Liver (tissue), 8 donors: ENCODE measurements at regions not wholly inside any gene's neighbourhood (a gene's known extent, or its start where the extent isn't known, plus 50 kb on each side); places are given as distances from the start of the nearest gene placed in this dataset.

Experiments
- DNase-seq: peaks from one replicate; pipeline ENCODE4 v3.0.0-alpha.2; 2017; ENCODE audit warnings: low spot score
- H3K27ac ChIP-seq, 2 donors: one replicate each; pipeline ENCODE4 v1.7.0; 2013; ENCODE audit warnings: inconsistent platforms in 2 of 2, low read length in 2 of 2, control low read depth in 1 of 2, low read depth in 1 of 2, mild to moderate bottlenecking in 1 of 2
- H3K27me3 ChIP-seq, 4 donors: one replicate each; pipeline versions ENCODE4 v1.6.1 to v1.7.0; 2013; ENCODE audit warnings: low read length in 3 of 4, inconsistent platforms in 1 of 4, mild to moderate bottlenecking in 1 of 4, moderate library complexity in 1 of 4; ENCODE audit not compliant: control insufficient read depth in 4 of 4, insufficient read depth in 4 of 4
- H3K36me3 ChIP-seq, 4 donors: one replicate each; pipeline versions ENCODE4 v1.6.1 to v1.7.0; 2013; ENCODE audit warnings: low read length in 3 of 4, mild to moderate bottlenecking in 3 of 4, low read depth in 1 of 4, moderate library complexity in 1 of 4; ENCODE audit not compliant: control insufficient read depth in 4 of 4, insufficient read depth in 3 of 4
- H3K4me1 ChIP-seq, 4 donors: one replicate each; pipeline versions ENCODE4 v1.6.1 to v1.7.0; 2013; ENCODE audit warnings: low read length in 3 of 4, mild to moderate bottlenecking in 3 of 4, moderate library complexity in 1 of 4; ENCODE audit not compliant: control insufficient read depth in 4 of 4, insufficient read depth in 4 of 4
- H3K4me3 ChIP-seq, 3 donors: one replicate each; pipeline versions ENCODE4 v1.6.1 to v1.7.0; 2013; ENCODE audit warnings: low read length in 3 of 3, control low read depth in 1 of 3, low read depth in 1 of 3, mild to moderate bottlenecking in 1 of 3
- H3K9ac ChIP-seq, 2 donors: one replicate each; pipeline ENCODE4 v1.7.0; 2013; ENCODE audit warnings: low read length in 2 of 2, mild to moderate bottlenecking in 2 of 2, moderate library complexity in 2 of 2, control low read depth in 1 of 2, low read depth in 1 of 2
- H3K9me3 ChIP-seq, 4 donors: one replicate each; pipeline versions ENCODE4 v1.6.1 to v1.7.0; 2013; ENCODE audit warnings: low read length in 3 of 4; ENCODE audit not compliant: control insufficient read depth in 4 of 4
- ATF3 ChIP-seq: IDR thresholded peaks from 2 replicates; pipeline ENCODE4 v1.6.1; 2016; ENCODE audit warnings: antibody characterized with exemption
- CTCF ChIP-seq: fragments of 150-350 bp; IDR thresholded peaks from 2 replicates; pipeline ENCODE4 v1.5.1; 2017; ENCODE audit warnings: improper control_type of control experiment, low read depth, low read length; ENCODE audit not compliant: missing input control
- EGR1 ChIP-seq, 2 donors: IDR thresholded peaks; 2 replicates each; pipeline ENCODE4 v1.6.1; 2016 to 2018; ENCODE audit warnings: antibody characterized with exemption in 2 of 2, low read depth in 2 of 2
- FOXA1 ChIP-seq: IDR thresholded peaks from 2 replicates; pipeline ENCODE4 v1.6.1; 2016; ENCODE audit warnings: antibody characterized with exemption
- FOXA2 ChIP-seq: IDR thresholded peaks from 2 replicates; pipeline ENCODE4 v1.6.1; 2016; ENCODE audit warnings: antibody characterized with exemption
- HNF4A ChIP-seq, 2 donors: conservative IDR thresholded peaks; 2 replicates each; pipeline ENCODE4 v1.6.1; 2016; ENCODE audit warnings: antibody characterized with exemption in 2 of 2, mild to moderate bottlenecking in 2 of 2
- HNF4G ChIP-seq: IDR thresholded peaks from 2 replicates; pipeline ENCODE4 v1.6.1; 2016; ENCODE audit warnings: antibody characterized with exemption
- NR2F2 ChIP-seq: IDR thresholded peaks from 2 replicates; pipeline ENCODE4 v1.6.1; 2016; ENCODE audit warnings: antibody characterized with exemption
- RAD21 ChIP-seq, 2 donors: IDR thresholded peaks; 2 replicates each; pipeline ENCODE4 v1.6.1; 2016; ENCODE audit warnings: antibody characterized with exemption in 2 of 2, mild to moderate bottlenecking in 2 of 2
- REST ChIP-seq: IDR thresholded peaks from 2 replicates; pipeline ENCODE4 v1.6.1; 2016; ENCODE audit warnings: antibody characterized with exemption, mild to moderate bottlenecking
- TAF1 ChIP-seq: conservative IDR thresholded peaks from 2 replicates; pipeline ENCODE4 v1.6.1; 2016; ENCODE audit warnings: antibody characterized with exemption, mild to moderate bottlenecking
- ZBTB33 ChIP-seq: IDR thresholded peaks from 2 replicates; pipeline ENCODE4 v1.6.1; 2016; ENCODE audit warnings: antibody characterized with exemption
- WGBS: extraction: QIAGEN DNeasy Blood & Tissue Kit; methylation state at CpG from one replicate; pipeline ENCODE4 v1.1.7; 2013; 5-methylcytosine and 5-hydroxymethylcytosine counted together
- donor health status: healthy.
- donor health status: healthy.
- donor health status: healthy.
- donor health status: healthy.
- donor health status: healthy.

- H3K4me1 ChIP-seq = no peaks in the 10 kb centered on the region
- WGBS = 0% methylated on average over 1 of the region's 1 CpG
- H3K9me3 ChIP-seq = no peaks in the 10 kb centered on the region
- DNase-seq = no peak
- H3K27ac ChIP-seq = no peak overlapping the region
- no peak overlapping the region for H3K9ac ChIP-seq
- peaks cover 0 to 2% (median 0%) of the 10 kb centered on the region in 4 donors for H3K27me3 ChIP-seq
- H3K36me3 ChIP-seq = no peaks in the 10 kb centered on the region
- TF ChIP-seq FOXA1 = no peak
- no peak for TF ChIP-seq RAD21 (IDR thresholded peaks at IDR 0.05)
- no peak for TF ChIP-seq HNF4A (conservative IDR thresholded peaks at IDR 0.05)
- no peak for TF ChIP-seq EGR1 (IDR thresholded peaks at IDR 0.05; ENCODE audit: low read depth in 2 of 2)
- TF ChIP-seq ATF3 = no peak
- no peak for TF ChIP-seq CTCF
- TF ChIP-seq FOXA2 = no peak
- TF ChIP-seq ZBTB33 = no peak
- TF ChIP-seq TAF1 = no peak
- no peak for TF ChIP-seq REST
- no peak for TF ChIP-seq NR2F2
- no peak overlapping the region for H3K4me3 ChIP-seq
Measured at GRCh38 chrX:97763981-97764380, 880.3 kb downstream of the RPA4 start.

- H3K9ac ChIP-seq = no peak overlapping the region
- H3K36me3 ChIP-seq = no peaks in the 10 kb centered on the region
- peaks cover 0 to 2% (median 0%) of the 10 kb centered on the region in 4 donors for H3K27me3 ChIP-seq
- no peaks in the 10 kb centered on the region for H3K4me1 ChIP-seq
- H3K4me3 ChIP-seq = no peak overlapping the region
- DNase-seq = no peak
- no peak overlapping the region for H3K27ac ChIP-seq
- H3K9me3 ChIP-seq = no peaks in the 10 kb centered on the region
- TF ChIP-seq FOXA2 (no peak), HNF4G (no peak), REST (no peak), FOXA1 (no peak), TAF1 (no peak), RAD21 (IDR thresholded peaks at IDR 0.05) (no peak), NR2F2 (no peak), EGR1 (IDR thresholded peaks at IDR 0.05; ENCODE audit: low read depth in 2 of 2) (no peak)
- 82% methylated on average over 5 of the region's 5 CpGs for WGBS
Measured at GRCh38 chrX:97766501-97767095, 882.9 kb downstream of the RPA4 start.
